ENCODE measurements at regions not wholly inside any gene's neighbourhood (a gene's known extent, or its start where the extent isn't known, plus 50 kb on each side); places are given as distances from the start of the nearest gene placed in this dataset.

DNA sequence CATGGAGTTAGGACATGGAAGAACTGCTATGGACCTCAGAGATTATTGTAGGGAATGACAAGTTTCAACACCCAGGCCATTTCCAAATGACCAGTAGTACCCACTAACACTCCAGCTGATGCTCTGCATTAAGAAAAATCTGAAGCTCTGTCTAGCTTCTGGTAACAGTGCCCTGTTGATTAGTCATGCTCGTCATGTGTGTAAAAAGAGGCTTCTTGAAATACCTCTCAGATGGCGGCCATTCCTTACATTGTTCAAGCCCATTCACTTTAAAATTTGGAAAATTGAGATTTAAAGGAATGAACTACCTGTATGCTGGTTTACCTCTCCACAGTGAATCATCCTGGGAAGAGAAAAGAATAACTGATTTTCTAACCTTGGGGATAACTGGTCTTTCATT, 527.9 kb upstream of the ARGLU1 start:
- WGBS, 2 donors = 71 to 86% methylated on average over 2 of the region's 2 CpGs
- Histone ChIP-seq H3K9me3 (no peaks in the 10 kb centered on the region), H3K36me3 (no peaks in the 10 kb centered on the region), H3K27ac (no peak overlapping the region), H3K4me3 (no peak overlapping the region), H3K4me1 (no peaks in the 10 kb centered on the region), H3K27me3 (no peaks in the 10 kb centered on the region)
- TF ChIP-seq, protein P1, sequence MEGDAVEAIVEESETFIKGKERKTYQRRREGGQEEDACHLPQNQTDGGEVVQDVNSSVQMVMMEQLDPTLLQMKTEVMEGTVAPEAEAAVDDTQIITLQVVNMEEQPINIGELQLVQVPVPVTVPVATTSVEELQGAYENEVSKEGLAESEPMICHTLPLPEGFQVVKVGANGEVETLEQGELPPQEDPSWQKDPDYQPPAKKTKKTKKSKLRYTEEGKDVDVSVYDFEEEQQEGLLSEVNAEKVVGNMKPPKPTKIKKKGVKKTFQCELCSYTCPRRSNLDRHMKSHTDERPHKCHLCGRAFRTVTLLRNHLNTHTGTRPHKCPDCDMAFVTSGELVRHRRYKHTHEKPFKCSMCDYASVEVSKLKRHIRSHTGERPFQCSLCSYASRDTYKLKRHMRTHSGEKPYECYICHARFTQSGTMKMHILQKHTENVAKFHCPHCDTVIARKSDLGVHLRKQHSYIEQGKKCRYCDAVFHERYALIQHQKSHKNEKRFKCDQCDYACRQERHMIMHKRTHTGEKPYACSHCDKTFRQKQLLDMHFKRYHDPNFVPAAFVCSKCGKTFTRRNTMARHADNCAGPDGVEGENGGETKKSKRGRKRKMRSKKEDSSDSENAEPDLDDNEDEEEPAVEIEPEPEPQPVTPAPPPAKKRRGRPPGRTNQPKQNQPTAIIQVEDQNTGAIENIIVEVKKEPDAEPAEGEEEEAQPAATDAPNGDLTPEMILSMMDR (IDR thresholded peaks at IDR 0.05) = no peak
- TF ChIP-seq POLR2A (IDR thresholded peaks at IDR 0.05) = no peak
- DNase-seq = no peak
- intact Hi-C loops (cut with DNase I) = no loop called here

DNA sequence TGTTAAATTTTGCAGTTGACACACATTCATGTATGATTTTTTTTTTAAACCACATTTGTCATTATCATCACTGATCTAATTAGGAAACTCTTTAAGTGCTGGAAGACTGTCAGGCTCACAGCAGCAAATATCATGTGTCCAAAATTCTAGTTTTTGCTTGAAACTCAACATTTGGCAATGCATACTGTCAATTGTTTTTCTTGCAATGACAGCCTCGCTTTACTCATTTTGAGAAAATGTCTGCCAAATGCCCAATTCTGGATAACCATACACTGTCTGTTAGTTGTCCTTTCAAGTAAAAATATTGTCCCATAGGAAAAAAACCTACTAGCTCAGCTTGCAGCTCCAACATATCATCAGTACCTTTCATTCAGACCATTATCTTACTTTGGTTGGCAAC, 523.9 kb upstream of the ARGLU1 start:
- WGBS, 2 donors = 71% methylated on average over 1 of the region's 1 CpG

DNA sequence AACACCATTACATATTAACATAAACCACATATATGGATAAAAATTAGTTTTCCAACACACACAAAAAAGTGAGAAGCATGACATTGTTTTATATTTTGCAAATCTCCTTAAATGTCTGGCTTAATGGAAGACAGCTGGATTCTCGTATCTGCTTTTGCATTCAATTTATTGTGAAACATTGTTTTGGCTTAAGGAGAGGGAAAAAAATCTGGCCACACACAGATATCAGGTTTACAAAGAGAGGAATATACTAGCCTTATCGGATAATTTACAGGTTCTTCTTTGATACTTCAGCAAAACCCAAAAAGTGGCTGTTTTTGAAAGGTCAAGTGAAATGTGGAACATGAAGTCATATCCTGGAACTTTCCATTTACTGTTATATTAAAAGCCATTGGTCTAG, 523.5 kb upstream of the ARGLU1 start:
- intact Hi-C loops (cut with DNase I) = no loop called here
- H3K4me1 ChIP-seq = no peaks in the 10 kb centered on the region
- no peaks in the 10 kb centered on the region for H3K36me3 ChIP-seq
- no peak overlapping the region for H3K27ac ChIP-seq
- H3K9me3 ChIP-seq = no peaks in the 10 kb centered on the region
- no peak for TF ChIP-seq POLR2A (IDR thresholded peaks at IDR 0.05)
- H3K4me3 ChIP-seq = no peak overlapping the region
- no peak for DNase-seq
- WGBS, 2 donors = 64 to 66% methylated on average over 2 of the region's 2 CpGs
- H3K27me3 ChIP-seq = no peaks in the 10 kb centered on the region

More for the DNA sequence above, 523.9 kb upstream of the ARGLU1 start:
- no peaks in the 10 kb centered on the region for H3K36me3 ChIP-seq
- no peak overlapping the region for H3K27ac ChIP-seq
- TF ChIP-seq, protein P1 (IDR thresholded peaks at IDR 0.05) = no peak
- no peak for TF ChIP-seq POLR2A (IDR thresholded peaks at IDR 0.05)
- no peaks in the 10 kb centered on the region for H3K27me3 ChIP-seq
- H3K4me3 ChIP-seq = no peak overlapping the region
- intact Hi-C loops (cut with DNase I) = no loop called here
- no peak for DNase-seq
- H3K4me1 ChIP-seq = no peaks in the 10 kb centered on the region
- H3K9me3 ChIP-seq = no peaks in the 10 kb centered on the region

DNA sequence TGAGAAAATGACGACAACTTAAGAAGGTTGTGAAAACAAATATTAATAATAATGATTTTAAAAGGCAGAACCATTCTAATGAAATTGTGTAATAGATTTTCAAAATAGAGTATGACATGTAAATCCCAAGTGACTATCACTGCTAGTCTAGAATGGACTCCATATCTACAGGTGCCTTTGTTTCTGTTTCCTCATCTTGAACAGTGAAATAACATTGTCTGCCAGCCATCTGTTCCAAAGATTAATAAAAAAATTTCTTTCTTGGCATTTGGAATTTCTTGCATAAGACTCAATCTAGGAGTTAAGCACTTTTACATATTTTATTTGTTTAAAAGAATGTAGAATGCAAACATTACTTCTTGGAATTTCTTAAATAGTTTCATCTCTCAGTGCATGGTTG, 520.1 kb upstream of the ARGLU1 start:
- no peaks in the 10 kb centered on the region for H3K4me1 ChIP-seq
- 64 to 68% methylated on average over 1 of the region's 1 CpG for WGBS, 2 donors
- H3K9me3 ChIP-seq = no peaks in the 10 kb centered on the region
- no peaks in the 10 kb centered on the region for H3K36me3 ChIP-seq
- intact Hi-C loops (cut with DNase I) = no loop called here
- H3K27ac ChIP-seq = no peak overlapping the region
- H3K4me3 ChIP-seq = no peak overlapping the region
- no peak for DNase-seq
- no peaks in the 10 kb centered on the region for H3K27me3 ChIP-seq
- TF ChIP-seq POLR2A (IDR thresholded peaks at IDR 0.05) = no peak
- TF ChIP-seq, protein P1 (IDR thresholded peaks at IDR 0.05) = no peak

DNA sequence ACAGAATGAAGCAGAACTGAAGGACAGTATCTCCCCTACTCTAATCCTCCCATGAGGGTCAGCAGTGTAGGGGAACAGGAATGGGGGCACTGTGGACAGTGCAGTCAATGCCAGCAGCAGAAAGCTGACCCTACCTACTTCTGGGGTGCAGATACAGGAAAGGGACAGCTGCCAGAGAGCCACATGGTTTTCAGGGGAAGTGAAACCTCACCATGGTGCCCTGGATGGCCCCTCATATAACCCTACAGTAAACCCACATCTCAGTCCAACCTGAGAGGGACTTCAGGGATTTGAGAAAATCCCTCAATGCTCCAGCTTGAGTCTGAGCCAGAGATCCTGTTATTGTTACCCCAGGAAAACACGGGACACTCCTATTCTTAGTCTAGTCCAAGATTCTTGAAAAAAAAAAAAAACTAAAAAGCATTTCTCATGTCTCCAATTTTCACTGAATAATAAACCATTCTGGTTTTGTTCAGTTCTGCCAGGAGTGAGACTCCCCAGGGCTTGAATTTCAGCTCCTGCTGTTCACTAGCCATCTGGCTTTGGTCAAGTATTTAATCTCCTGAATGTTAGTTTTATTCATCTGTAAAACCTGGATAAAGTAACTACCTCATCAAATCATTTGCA, 511.6 kb upstream of the ARGLU1 start:
- H3K27me3 ChIP-seq = no peaks in the 10 kb centered on the region
- TF ChIP-seq POLR2A (IDR thresholded peaks at IDR 0.05) = no peak
- TF ChIP-seq, protein P1 (IDR thresholded peaks at IDR 0.05) = no peak
- H3K36me3 ChIP-seq = no peaks in the 10 kb centered on the region
- H3K4me3 ChIP-seq = no peak overlapping the region
- H3K27ac ChIP-seq = no peak overlapping the region
- WGBS, 2 donors = 0 to 15% methylated on average over 1 of the region's 1 CpG
- intact Hi-C loops (cut with DNase I) = no loop called here
- H3K9me3 ChIP-seq = no peaks in the 10 kb centered on the region
- no peak for DNase-seq
- H3K4me1 ChIP-seq = no peaks in the 10 kb centered on the region

DNA sequence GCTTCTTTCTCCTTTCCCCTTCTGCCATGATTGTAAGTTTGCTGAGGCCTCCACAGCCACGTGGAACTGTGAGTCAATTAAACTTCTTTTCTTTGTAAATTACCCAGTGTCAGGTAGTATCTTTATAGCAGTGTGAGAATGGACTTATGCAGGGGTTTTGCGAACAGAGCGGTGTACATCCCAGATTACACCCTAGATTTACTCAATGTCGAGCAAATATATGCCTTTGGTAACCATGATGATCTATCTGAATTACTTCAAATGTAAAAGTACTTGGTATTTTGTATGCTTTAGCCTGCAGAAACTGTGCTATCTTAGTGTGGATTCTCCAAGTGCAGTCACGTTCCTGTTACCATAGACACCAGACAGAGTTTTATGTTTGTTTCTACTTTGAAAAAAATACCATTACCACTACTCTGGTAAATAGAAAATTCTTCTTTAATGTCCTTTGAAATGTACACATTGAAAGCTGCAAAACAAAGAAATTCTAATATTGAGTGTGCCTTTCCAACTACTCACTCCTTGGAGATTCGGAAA, 510.4 kb upstream of the ARGLU1 start:
- DNase-seq = no peak

More for the DNA sequence above, 510.4 kb upstream of the ARGLU1 start:
- H3K9me3 ChIP-seq = no peaks in the 10 kb centered on the region
- no peak overlapping the region for H3K4me3 ChIP-seq
- WGBS, 2 donors = 51 to 56% methylated on average over 6 of the region's 6 CpGs
- H3K27ac ChIP-seq = no peak overlapping the region
- H3K36me3 ChIP-seq = no peaks in the 10 kb centered on the region
- H3K4me1 ChIP-seq = no peaks in the 10 kb centered on the region
- intact Hi-C loops (cut with DNase I) = no loop called here
- TF ChIP-seq, protein P1 (IDR thresholded peaks at IDR 0.05) = no peak
- TF ChIP-seq POLR2A (IDR thresholded peaks at IDR 0.05) = no peak
- H3K27me3 ChIP-seq = no peaks in the 10 kb centered on the region
